WTC11 (cell line): ENCODE measurements at regions not wholly inside any gene's neighbourhood (a gene's known extent, or its start where the extent isn't known, plus 50 kb on each side); places are given as distances from the start of the nearest gene placed in this dataset.

ENCODE experiments used
- NR1H2 ChIP-seq: sonication (generic); formaldehyde crosslinking; IDR thresholded peaks from 2 replicates; pipeline ENCODE4 v1.9.0; 2021; ENCODE audit warnings: mild to moderate bottlenecking, moderate library complexity, missing genetic modification reagents
- PRDM15 ChIP-seq: sonication (generic); formaldehyde crosslinking; IDR thresholded peaks from 2 replicates; pipeline ENCODE4 v1.8.0; 2022; ENCODE audit warnings: missing genetic modification reagents
- SP1 ChIP-seq: sonication (generic); formaldehyde crosslinking; conservative IDR thresholded peaks from 2 replicates; pipeline ENCODE4 v1.8.1; 2022; ENCODE audit warnings: missing genetic modification reagents
- ZNF263 ChIP-seq: sonication (generic); formaldehyde crosslinking; IDR thresholded peaks from 2 replicates; pipeline ENCODE4 v1.8.1; 2022; ENCODE audit warnings: low read depth, mild to moderate bottlenecking, moderate library complexity, missing genetic modification reagents
- TF ChIP-seq, protein P1 (sequence below): fragments of 200-600 bp; IDR thresholded peaks from 2 replicates; pipeline ENCODE4 v1.8.0; 2022; ENCODE audit warnings: antibody characterized with exemption

- TF ChIP-seq NR1H2 (CRISPR knock-in tag) (no peak), PRDM15 (CRISPR knock-in tag) (no peak), SP1 (CRISPR knock-in tag) (no peak), ZNF263 (CRISPR knock-in tag) (no peak)
- TF ChIP-seq, protein P1, sequence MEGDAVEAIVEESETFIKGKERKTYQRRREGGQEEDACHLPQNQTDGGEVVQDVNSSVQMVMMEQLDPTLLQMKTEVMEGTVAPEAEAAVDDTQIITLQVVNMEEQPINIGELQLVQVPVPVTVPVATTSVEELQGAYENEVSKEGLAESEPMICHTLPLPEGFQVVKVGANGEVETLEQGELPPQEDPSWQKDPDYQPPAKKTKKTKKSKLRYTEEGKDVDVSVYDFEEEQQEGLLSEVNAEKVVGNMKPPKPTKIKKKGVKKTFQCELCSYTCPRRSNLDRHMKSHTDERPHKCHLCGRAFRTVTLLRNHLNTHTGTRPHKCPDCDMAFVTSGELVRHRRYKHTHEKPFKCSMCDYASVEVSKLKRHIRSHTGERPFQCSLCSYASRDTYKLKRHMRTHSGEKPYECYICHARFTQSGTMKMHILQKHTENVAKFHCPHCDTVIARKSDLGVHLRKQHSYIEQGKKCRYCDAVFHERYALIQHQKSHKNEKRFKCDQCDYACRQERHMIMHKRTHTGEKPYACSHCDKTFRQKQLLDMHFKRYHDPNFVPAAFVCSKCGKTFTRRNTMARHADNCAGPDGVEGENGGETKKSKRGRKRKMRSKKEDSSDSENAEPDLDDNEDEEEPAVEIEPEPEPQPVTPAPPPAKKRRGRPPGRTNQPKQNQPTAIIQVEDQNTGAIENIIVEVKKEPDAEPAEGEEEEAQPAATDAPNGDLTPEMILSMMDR: no peak
Observed at GRCh38 chr2:183227176-183227575, 102.9 kb downstream of the NUP35 start.
